ENCODE measurements at regions not wholly inside any gene's neighbourhood (a gene's known extent, or its start where the extent isn't known, plus 50 kb on each side); places are given as distances from the start of the nearest gene placed in this dataset.
A peak's percentile ranks its signal among the peaks of the same experiment; 100 is the strongest.

DNA sequence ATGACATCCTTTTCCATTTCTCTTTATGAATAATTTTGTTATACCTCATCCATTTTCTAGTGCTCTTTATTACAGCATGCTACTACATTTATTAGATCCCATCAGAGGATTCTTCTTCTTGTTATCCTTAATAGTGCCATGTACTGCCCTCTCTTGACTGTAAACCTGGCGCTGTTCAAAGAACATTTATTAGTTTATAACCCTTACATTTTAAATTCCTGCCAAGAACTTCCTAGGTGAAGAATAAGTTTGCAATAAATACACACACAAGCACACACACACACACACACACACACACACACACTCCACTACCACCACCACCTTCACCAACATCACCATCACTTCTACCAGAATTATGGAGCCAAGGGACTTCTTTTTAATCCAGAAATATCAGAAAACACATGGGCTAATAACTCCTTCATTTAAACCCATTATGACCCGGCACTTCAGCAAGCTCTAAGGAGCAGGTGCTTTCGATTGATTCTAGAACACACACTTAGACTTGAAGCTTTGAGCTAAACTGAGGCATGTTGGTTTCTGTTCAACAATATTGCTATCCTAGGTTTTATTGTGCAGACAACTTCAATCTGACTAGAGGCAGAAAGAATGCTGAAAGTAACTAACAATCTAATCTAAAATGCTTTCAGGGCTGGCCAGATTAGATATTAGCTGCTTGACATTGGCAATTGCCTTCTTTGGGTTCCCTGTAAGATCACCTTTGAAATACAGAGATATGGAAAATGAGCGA is 556.8 kb downstream of the LMO4 start:
- no peaks in the 10 kb centered on the region for H3K27me3 Mint-ChIP-seq (ENCODE audit: low read depth)
- no peak overlapping the region for H3K4me3 Mint-ChIP-seq
- TF ChIP-seq CTCF (IDR thresholded peaks at IDR 0.05; ENCODE audit: unreplicated experiment in 3 of 3): no peak
- no peak overlapping the region for H3K27ac Mint-ChIP-seq
- no peaks in the 10 kb centered on the region for H3K36me3 Mint-ChIP-seq (ENCODE audit: low read depth)
- H3K4me1 Mint-ChIP-seq: peaks cover 14% of the 10 kb centered on the region
- no peaks in the 10 kb centered on the region for H3K9me3 Mint-ChIP-seq

DNA sequence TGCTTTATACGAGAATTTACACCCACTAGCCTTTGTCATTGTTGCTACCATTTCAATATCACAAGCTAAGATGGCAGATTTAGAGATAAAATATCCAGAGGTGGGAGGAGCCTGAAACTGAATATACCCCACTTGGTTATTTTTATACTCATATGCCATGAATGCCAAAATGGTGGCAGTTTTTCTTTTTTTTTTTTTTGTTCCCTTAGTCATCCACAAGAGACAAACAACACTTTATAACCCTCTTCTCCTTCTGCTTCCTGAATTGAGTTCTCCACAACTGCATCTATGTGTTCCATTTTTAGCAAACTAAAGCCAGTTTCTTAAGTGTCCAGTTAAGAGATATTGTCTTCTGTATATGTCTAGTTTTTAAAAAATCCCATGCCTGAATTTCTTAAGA is 558.4 kb downstream of the LMO4 start:
- Mint-ChIP-seq H3K9me3 (no peaks in the 10 kb centered on the region), H3K4me1 (peaks cover 14% of the 10 kb centered on the region), H3K4me3 (no peak overlapping the region), H3K27me3 (ENCODE audit: low read depth) (no peaks in the 10 kb centered on the region), H3K36me3 (ENCODE audit: low read depth) (no peaks in the 10 kb centered on the region), H3K27ac (no peak overlapping the region)
- no peak for TF ChIP-seq CTCF (IDR thresholded peaks at IDR 0.05; ENCODE audit: unreplicated experiment in 3 of 3)

- no peak for TF ChIP-seq CTCF (IDR thresholded peaks at IDR 0.05; ENCODE audit: unreplicated experiment in 3 of 3)
- Mint-ChIP-seq H3K27ac (peak overlapping the region in 1 of 3 experiments; percentile 32), H3K9me3 (no peaks in the 10 kb centered on the region)
These were observed 559.8 kb downstream of the LMO4 start for GRCh38 chr1:87888446-87888845.

DNA sequence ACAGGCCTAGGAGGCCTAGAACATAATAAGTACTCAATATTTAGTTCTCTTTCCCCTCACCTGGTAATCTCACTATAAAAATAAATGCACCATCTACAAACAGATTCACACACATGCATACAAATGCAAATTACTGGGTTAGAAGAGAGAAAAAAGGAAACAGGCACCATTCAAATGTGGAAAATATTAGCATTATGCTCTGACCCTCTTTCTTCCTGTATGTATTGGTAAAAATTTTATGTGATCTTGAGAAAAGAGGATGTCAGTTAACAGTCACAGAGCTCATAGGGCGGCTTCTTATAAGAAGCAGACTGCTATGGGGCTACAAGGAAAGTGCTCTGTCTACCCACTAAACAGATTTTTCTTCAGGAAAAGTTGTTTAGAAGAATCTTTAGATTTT is 565.4 kb downstream of the LMO4 start:
- H3K4me3 Mint-ChIP-seq: no peak overlapping the region
- no peaks in the 10 kb centered on the region for H3K9me3 Mint-ChIP-seq
- H3K27me3 Mint-ChIP-seq (ENCODE audit: low read depth): no peaks in the 10 kb centered on the region
- TF ChIP-seq CTCF (IDR thresholded peaks at IDR 0.05; ENCODE audit: unreplicated experiment in 3 of 3): no peak
- no peaks in the 10 kb centered on the region for H3K36me3 Mint-ChIP-seq (ENCODE audit: low read depth)
- H3K4me1 Mint-ChIP-seq: peaks cover 17% of the 10 kb centered on the region
- no peak overlapping the region for H3K27ac Mint-ChIP-seq

More at GRCh38 chr1:87888446-87888845, 559.8 kb downstream of the LMO4 start:
- peaks cover 14% of the 10 kb centered on the region for H3K4me1 Mint-ChIP-seq
- H3K4me3 Mint-ChIP-seq: no peak overlapping the region
- H3K27me3 Mint-ChIP-seq (ENCODE audit: low read depth): no peaks in the 10 kb centered on the region
- H3K36me3 Mint-ChIP-seq (ENCODE audit: low read depth): no peaks in the 10 kb centered on the region

DNA sequence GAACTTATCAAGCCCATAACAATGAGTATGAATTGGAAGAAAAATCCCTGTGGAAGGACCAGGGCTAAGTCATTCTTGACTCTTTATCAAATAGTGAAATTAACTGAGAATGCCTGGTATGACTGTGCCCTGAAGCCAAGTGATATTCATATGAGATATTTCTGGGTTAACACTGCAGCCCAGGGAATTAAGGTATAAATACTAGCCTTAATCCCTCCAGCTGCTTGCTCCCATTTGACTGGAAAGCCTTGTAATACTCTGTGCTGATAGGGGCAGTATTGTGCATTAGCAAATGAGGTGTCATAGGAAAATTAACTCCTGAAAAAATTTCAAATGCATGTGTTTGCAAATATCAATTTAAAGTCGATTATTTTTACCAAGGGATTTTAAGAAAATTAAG is 568.8 kb downstream of the LMO4 start:
- no peaks in the 10 kb centered on the region for H3K36me3 Mint-ChIP-seq (ENCODE audit: low read depth)
- no peaks in the 10 kb centered on the region for H3K9me3 Mint-ChIP-seq
- H3K27me3 Mint-ChIP-seq (ENCODE audit: low read depth): no peaks in the 10 kb centered on the region
- H3K4me1 Mint-ChIP-seq: peaks cover 17% of the 10 kb centered on the region
- H3K27ac Mint-ChIP-seq: no peak overlapping the region
- no peak for TF ChIP-seq CTCF (IDR thresholded peaks at IDR 0.05; ENCODE audit: unreplicated experiment in 3 of 3)
- no peak overlapping the region for H3K4me3 Mint-ChIP-seq

- Mint-ChIP-seq H3K9me3 (no peaks in the 10 kb centered on the region), H3K27ac (no peak overlapping the region), H3K4me1 (peaks cover 27% of the 10 kb centered on the region), H3K36me3 (ENCODE audit: low read depth) (no peaks in the 10 kb centered on the region), H3K27me3 (ENCODE audit: low read depth) (no peaks in the 10 kb centered on the region), H3K4me3 (no peak overlapping the region)
- no peak for TF ChIP-seq CTCF (IDR thresholded peaks at IDR 0.05; ENCODE audit: unreplicated experiment in 3 of 3)
These were observed 569.8 kb downstream of the LMO4 start for GRCh38 chr1:87898431-87898830.

Data from nephron (organoid).